SU-DHL-6 (cell line): ENCODE measurements at regions not wholly inside any gene's neighbourhood (a gene's known extent, or its start where the extent isn't known, plus 50 kb on each side); places are given as distances from the start of the nearest gene placed in this dataset.

Experiments
- H2AFZ ChIP-seq: fragments of 200-600 bp; sonication (generic); 2 replicates; pipeline ENCODE4 v1.6.1; 2014; ENCODE audit warnings: low read depth, mild to moderate bottlenecking, moderate library complexity, mixed read lengths, antibody characterized with exemption, low read length; ENCODE audit not compliant: severe bottlenecking
- H3F3A ChIP-seq: fragments of 200-600 bp; shearing (Covaris generic); 2 replicates; pipeline ENCODE4 v1.6.0; 2016; ENCODE audit warnings: antibody characterized with exemption, mild to moderate bottlenecking; ENCODE audit not compliant: insufficient read depth
- H3K27ac ChIP-seq: fragments of 200-600 bp; sonication (generic); 2 replicates; pipeline ENCODE4 v1.5.1; 2016; ENCODE audit warnings: low read depth, mild to moderate bottlenecking, low read length, moderate library complexity, mixed read lengths
- H3K27me3 ChIP-seq: fragments of 200-600 bp; sonication (generic), shearing (Covaris generic); 2 replicates; pipeline ENCODE4 v1.6.0; 2014; ENCODE audit warnings: mild to moderate bottlenecking, low read length
- H3K36me3 ChIP-seq: fragments of 200-600 bp; sonication (generic); 2 replicates; pipeline ENCODE4 v1.6.1; 2014; ENCODE audit warnings: mild to moderate bottlenecking, low read length, mixed read lengths
- H3K4me2 ChIP-seq: fragments of 300-600, 200-600 bp; shearing (Covaris generic), sonication (generic); 2 replicates; pipeline ENCODE4 v1.6.0; 2014; ENCODE audit warnings: low read length, low read depth, mild to moderate bottlenecking; ENCODE audit not compliant: poor library complexity, severe bottlenecking
- H3K4me3 ChIP-seq: fragments of 200-600 bp; sonication (generic); 2 replicates; pipeline ENCODE4 v1.5.1; 2014; ENCODE audit warnings: antibody characterized with exemption, low read length, mild to moderate bottlenecking, mixed read lengths; ENCODE audit not compliant: insufficient read depth, poor library complexity, severe bottlenecking
- H3K79me2 ChIP-seq: fragments of 200-600 bp; sonication (generic); 2 replicates; pipeline ENCODE4 v1.6.1; 2014; ENCODE audit warnings: mild to moderate bottlenecking, low read length, moderate library complexity; ENCODE audit not compliant: insufficient read depth
- H3K9ac ChIP-seq: fragments of 200-600 bp; sonication (generic); 2 replicates; pipeline ENCODE4 v1.7.0; 2014; ENCODE audit warnings: mild to moderate bottlenecking, low read length
- H3K9me2 ChIP-seq: fragments of 200-600 bp; sonication (generic); replicated peaks from 2 replicates; pipeline ENCODE4 v1.6.1; 2014; ENCODE audit warnings: low read length; ENCODE audit not compliant: insufficient read depth
- H3K9me3 ChIP-seq: fragments of 200-600 bp; sonication (generic); 2 replicates; pipeline ENCODE4 v1.6.1; 2014; ENCODE audit warnings: low read length, mixed read lengths; ENCODE audit not compliant: insufficient read depth
- H4K20me1 ChIP-seq: fragments of 200-600 bp; sonication (generic); 2 replicates; pipeline ENCODE4 v1.6.1; 2014; ENCODE audit warnings: low read depth, mild to moderate bottlenecking, antibody characterized with exemption, low read length, moderate library complexity, mixed read lengths
- CTCF ChIP-seq: fragments of 200-600 bp; sonication (generic); IDR thresholded peaks from one replicate; pipeline ENCODE4 v1.5.1; 2017; ENCODE audit warnings: antibody characterized with exemption, mild to moderate bottlenecking, low read length, moderate library complexity; ENCODE audit not compliant: insufficient read depth, poor library complexity, severe bottlenecking
- EZH2phosphoT487 ChIP-seq: fragments of 200-600 bp; sonication (generic), shearing (Covaris generic); conservative IDR thresholded peaks from 2 replicates; pipeline ENCODE4 v1.6.1; 2018; ENCODE audit warnings: mild to moderate bottlenecking, antibody characterized with exemption, low read length, moderate library complexity, mixed read lengths

- Histone ChIP-seq H3K9me2 (no peaks in the 10 kb centered on the region), H3K27me3 (no peaks in the 10 kb centered on the region), H3K27ac (no peak overlapping the region), H3K79me2 (no peaks in the 10 kb centered on the region), H2AFZ (no peak overlapping the region), H3K36me3 (no peaks in the 10 kb centered on the region), H3F3A (no peaks in the 10 kb centered on the region), H3K4me2 (no peak overlapping the region), H3K9ac (no peak overlapping the region), H4K20me1 (no peaks in the 10 kb centered on the region), H3K4me3 (no peak overlapping the region), H3K9me3 (no peaks in the 10 kb centered on the region)
- TF ChIP-seq CTCF (no peak), EZH2phosphoT487 (no peak)
Observed at GRCh38 chr1:234698686-234699085, 88.7 kb upstream of the IRF2BP2 start.

- Histone ChIP-seq H3K4me2 (no peak overlapping the region), H3K27me3 (no peaks in the 10 kb centered on the region), H3K9ac (no peak overlapping the region), H3K27ac (no peak overlapping the region), H3K9me2 (no peaks in the 10 kb centered on the region), H3K9me3 (no peaks in the 10 kb centered on the region), H2AFZ (no peak overlapping the region), H3K79me2 (no peaks in the 10 kb centered on the region), H3F3A (no peaks in the 10 kb centered on the region), H3K4me3 (no peak overlapping the region), H3K36me3 (no peaks in the 10 kb centered on the region), H4K20me1 (no peaks in the 10 kb centered on the region)
- TF ChIP-seq EZH2phosphoT487: no peak
Observed at GRCh38 chr1:234697741-234698140, 87.8 kb upstream of the IRF2BP2 start.

- TF ChIP-seq EZH2phosphoT487: no peak
- TF ChIP-seq CTCF: no peak
- H3K9ac ChIP-seq: no peak overlapping the region
- H3F3A ChIP-seq: no peaks in the 10 kb centered on the region
- H3K27ac ChIP-seq: no peak overlapping the region
- H3K4me3 ChIP-seq: no peak overlapping the region
- H3K79me2 ChIP-seq: no peaks in the 10 kb centered on the region
- H3K9me3 ChIP-seq: no peaks in the 10 kb centered on the region
- no peaks in the 10 kb centered on the region for H3K36me3 ChIP-seq
- no peaks in the 10 kb centered on the region for H3K27me3 ChIP-seq
- no peaks in the 10 kb centered on the region for H3K9me2 ChIP-seq
- no peak overlapping the region for H3K4me2 ChIP-seq
- no peak overlapping the region for H2AFZ ChIP-seq
- no peaks in the 10 kb centered on the region for H4K20me1 ChIP-seq
Observed at GRCh38 chr1:234697015-234697414, 87.0 kb upstream of the IRF2BP2 start.

GRCh38 chr1:234696148-234696576 is 86.2 kb upstream of the IRF2BP2 start:
- H3K79me2 ChIP-seq: no peaks in the 10 kb centered on the region
- TF ChIP-seq CTCF (no peak), EZH2phosphoT487 (no peak)
- H2AFZ ChIP-seq: no peak overlapping the region
- no peaks in the 10 kb centered on the region for H3K36me3 ChIP-seq
- H3K4me2 ChIP-seq: no peak overlapping the region
- no peak overlapping the region for H3K9ac ChIP-seq
- no peaks in the 10 kb centered on the region for H3K9me2 ChIP-seq
- H3K4me3 ChIP-seq: no peak overlapping the region
- no peak overlapping the region for H3K27ac ChIP-seq
- no peaks in the 10 kb centered on the region for H3K27me3 ChIP-seq
- no peaks in the 10 kb centered on the region for H4K20me1 ChIP-seq
- H3K9me3 ChIP-seq: no peaks in the 10 kb centered on the region
- H3F3A ChIP-seq: no peaks in the 10 kb centered on the region
